ENCODE measurements at regions not wholly inside any gene's neighbourhood (a gene's known extent, or its start where the extent isn't known, plus 50 kb on each side); places are given as distances from the start of the nearest gene placed in this dataset.

DNA sequence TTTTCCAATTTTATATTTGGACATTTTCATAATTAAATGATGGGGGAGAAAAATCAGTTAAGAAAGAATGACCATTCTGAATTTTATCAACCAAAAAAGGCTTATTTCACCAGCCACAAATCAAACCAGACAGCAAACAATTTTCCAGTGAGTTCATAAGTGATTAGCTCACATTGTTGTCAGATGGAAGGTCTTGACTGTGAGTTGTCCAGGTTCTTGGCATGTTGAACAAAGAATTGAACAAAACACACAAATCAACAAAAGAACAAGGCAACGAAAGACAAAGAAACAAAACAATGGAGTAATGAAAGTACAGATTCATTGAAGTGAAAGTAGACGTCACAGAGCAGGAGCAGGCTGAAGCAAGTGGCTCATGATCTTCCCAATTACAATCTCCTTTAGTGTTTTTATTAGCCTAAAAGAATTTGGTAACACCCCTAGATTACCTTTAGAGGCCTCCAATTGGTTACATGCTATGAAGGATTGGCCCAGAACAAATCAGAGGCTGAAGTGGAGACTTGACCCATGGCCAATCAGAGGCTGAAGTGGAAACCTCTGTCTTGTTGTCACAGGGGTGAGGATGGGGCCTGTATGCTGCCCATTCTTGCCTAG is 248.7 kb downstream of the NEBL start:
- H2AFZ ChIP-seq (replicated peaks; ENCODE audit: low read length, poor library complexity) = no peak overlapping the region
- intact Hi-C loops (cut with micrococcal nuclease) = no loop called here
- no peaks in the 10 kb centered on the region for H3K79me1 ChIP-seq (ENCODE audit: low read depth in 1 of 2, low read length in 2 of 2)
- no peaks in the 10 kb centered on the region for H3K27me3 ChIP-seq (ENCODE audit: control insufficient read depth, insufficient read depth, low read length)
- H2BK120ac ChIP-seq (ENCODE audit: low read depth, low read length) = no peak overlapping the region
- no peak overlapping the region for H3K4me3 ChIP-seq (ENCODE audit: insufficient read depth, low read depth, low read length)
- DNase-seq = no peak
- H3K23ac ChIP-seq (ENCODE audit: low read depth, low read length) = no peak overlapping the region
- no peak overlapping the region for H3K14ac ChIP-seq (replicated peaks; ENCODE audit: low read depth, low read length)
- H2BK15ac ChIP-seq (ENCODE audit: low read depth, low read length) = no peak overlapping the region
- H3K4me2 ChIP-seq (ENCODE audit: low read depth, low read length) = no peak overlapping the region
- H3K56ac ChIP-seq (ENCODE audit: extremely low read depth, insufficient read depth, low read length) = no peak overlapping the region
- WGBS, 2 experiments (ENCODE audit: extremely low coverage in 2 of 2, insufficient read length in 1 of 2) = no CpG with 5 or more reads among the region's 2 CpGs
- H4K91ac ChIP-seq (ENCODE audit: insufficient read depth, low read depth, low read length) = no peak overlapping the region
- H2BK20ac ChIP-seq (ENCODE audit: low read depth, low read length) = no peak overlapping the region
- dilution Hi-C loops (cut with HindIII; ENCODE audit: low sequenced_read_pairs, unreplicated experiment) = no loop called here
- no peak overlapping the region for H3K18ac ChIP-seq (ENCODE audit: low read depth, low read length)
- ATAC-seq (ENCODE audit: low read depth) = no peak
- no peak overlapping the region for H2AK5ac ChIP-seq (ENCODE audit: low read depth, low read length)
- H3K9me1 ChIP-seq (ENCODE audit: insufficient read depth, low read length) = no peaks in the 10 kb centered on the region
- H4K20me1 ChIP-seq (ENCODE audit: insufficient read depth, low read length) = no peaks in the 10 kb centered on the region
- CTCF ChIA-PET = no interaction called here
- no TSS peak for BruUV-seq (replicated peaks)
- in situ Hi-C loops (cut with MboI; ENCODE audit: low sequenced_read_pairs) = no loop called here
- no peak overlapping the region for H4K8ac ChIP-seq (ENCODE audit: low read depth in 2 of 2, low read length in 2 of 2)
- TF ChIP-seq MAFK (IDR thresholded peaks at IDR 0.05; ENCODE audit: low read depth, low read length) (no peak), RCOR1 (IDR thresholded peaks at IDR 0.05; ENCODE audit: insufficient replicate concordance, low read length) (no peak), CHD1 (IDR thresholded peaks at IDR 0.05; ENCODE audit: low read depth, low read length) (no peak), CEBPB (IDR thresholded peaks at IDR 0.05; ENCODE audit: low read depth, low read length) (no peak), POLR2A (IDR thresholded peaks at IDR 0.05; ENCODE audit: low read depth, low read length) (no peak), MAZ (IDR thresholded peaks at IDR 0.05; ENCODE audit: borderline replicate concordance, low read depth, low read length) (no peak), FOS (IDR thresholded peaks at IDR 0.05; ENCODE audit: low read depth, low read length) (no peak)
- H2BK5ac ChIP-seq (ENCODE audit: low read depth, low read length, poor library complexity, severe bottlenecking) = no peak overlapping the region
- H4K5ac ChIP-seq (ENCODE audit: low read depth, low read length) = no peak overlapping the region
- no peak overlapping the region for H3K9ac ChIP-seq (ENCODE audit: low read depth, low read length)
- H3K4me1 ChIP-seq (ENCODE audit: control insufficient read depth, insufficient read depth, low read length) = no peaks in the 10 kb centered on the region
- H3K9me3 ChIP-seq (ENCODE audit: control insufficient read depth, insufficient read depth, low read length) = peaks cover 8% of the 10 kb centered on the region
- H3K4ac ChIP-seq (ENCODE audit: low read depth, low read length) = no peak overlapping the region
- POLR2A ChIA-PET (ENCODE audit: unreplicated experiment) = no interaction called here
- H3K27ac ChIP-seq (ENCODE audit: insufficient read depth, low read length) = no peak overlapping the region
- no peaks in the 10 kb centered on the region for H3K36me3 ChIP-seq (ENCODE audit: control insufficient read depth, insufficient read depth, low read length)
- H2AK9ac ChIP-seq (replicated peaks; ENCODE audit: low read depth, low read length, poor library complexity) = no peak overlapping the region

All from IMR-90 (cell line).